ENCODE measurements at regions not wholly inside any gene's neighbourhood (a gene's known extent, or its start where the extent isn't known, plus 50 kb on each side); places are given as distances from the start of the nearest gene placed in this dataset.
"Not testable (repeated sequence)": the region's sequence is repeated elsewhere in the genome, so short reads cannot be mapped to it uniquely, and the experiment has no call there.

DNA sequence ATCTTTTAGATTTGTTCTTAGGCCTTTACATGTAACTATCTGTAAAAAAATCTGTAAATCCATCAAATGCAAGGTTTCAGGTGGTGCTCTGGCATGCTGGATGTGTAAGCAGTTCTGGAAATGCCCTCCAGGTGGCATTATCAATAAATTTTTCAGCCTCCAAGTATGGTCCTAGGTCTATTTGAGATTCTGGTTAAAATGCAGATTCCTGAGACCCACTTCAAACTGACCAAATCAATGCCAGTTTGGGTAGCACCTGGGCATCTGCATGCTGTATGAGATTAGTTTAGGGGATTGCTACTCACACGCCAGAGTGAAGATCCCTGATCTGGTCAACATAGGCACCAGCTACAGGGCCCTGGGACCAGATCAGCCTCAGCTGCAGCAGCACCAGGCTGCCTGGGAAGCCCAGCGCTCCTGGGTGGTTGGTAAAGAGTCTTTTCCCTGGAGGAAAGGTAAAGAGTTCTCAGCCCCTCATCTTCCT is 507.3 kb upstream of the CITED2 start:
- Histone ChIP-seq H2BK120ac (ENCODE audit: low read depth, low read length) (peak overlapping the region; percentile 88), H3K27me3 (ENCODE audit: insufficient read depth, low read length, poor library complexity) (no peaks in the 10 kb centered on the region), H3K27ac (ENCODE audit: low read depth, low read length) (peak overlapping the region; percentile 49), H3K36me3 (ENCODE audit: control insufficient read depth, insufficient read depth, low read length) (no peaks in the 10 kb centered on the region), H3K79me1 (ENCODE audit: low read length) (no peaks in the 10 kb centered on the region), H4K5ac (ENCODE audit: low read length) (no peak overlapping the region), H3K18ac (ENCODE audit: low read length) (peak overlapping the region; percentile 96), H2BK15ac (replicated peaks; ENCODE audit: low read depth) (peak overlapping the region; percentile 89), H4K8ac (ENCODE audit: low read depth, low read length) (no peak overlapping the region), H2AK5ac (ENCODE audit: low read length) (no peak overlapping the region), H3K4me3 (ENCODE audit: low read length) (no peak overlapping the region), H3K4me1 (ENCODE audit: control insufficient read depth, low read depth, low read length) (peaks cover 11% of the 10 kb centered on the region), H2BK5ac (ENCODE audit: low read length) (peak overlapping the region; percentile 44), H3K9ac (ENCODE audit: low read length) (peak overlapping the region; percentile 3), H3K23ac (ENCODE audit: low read length) (no peak overlapping the region), H3K4ac (ENCODE audit: low read depth, low read length) (no peak overlapping the region), H3K56ac (ENCODE audit: low read length) (peak overlapping the region; percentile 62), H3K79me2 (ENCODE audit: control insufficient read depth, insufficient read depth, low read length) (no peaks in the 10 kb centered on the region), H3K4me2 (ENCODE audit: low read length) (no peak overlapping the region)
- no CpG with 5 or more reads among the region's 2 CpGs for WGBS (ENCODE audit: extremely low coverage, insufficient coverage, low lambda C conversion rate)
- DNase-seq, result peak; percentile 83

DNA sequence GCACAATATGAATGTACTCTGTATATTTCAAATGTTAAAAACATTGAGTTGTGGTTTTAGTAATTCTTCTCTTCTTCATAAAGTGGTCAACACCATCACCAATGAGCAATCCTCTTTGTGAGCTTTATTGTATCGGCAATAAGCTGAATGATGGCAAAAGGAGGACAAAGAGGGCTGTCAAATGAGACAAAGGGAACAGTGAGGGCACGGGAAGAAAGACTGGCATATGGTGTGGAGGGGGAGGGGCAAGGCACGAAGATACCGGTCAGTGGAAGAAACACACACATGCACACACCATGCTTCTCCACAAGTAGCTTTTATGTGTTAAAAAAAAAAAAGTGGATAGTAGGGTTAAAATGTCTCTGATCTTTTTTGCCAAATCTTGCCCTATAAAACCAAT is 506.8 kb upstream of the CITED2 start:
- H4K8ac ChIP-seq (ENCODE audit: low read depth, low read length), result peak overlapping the region; percentile 78
- H3K4me1 ChIP-seq (ENCODE audit: control insufficient read depth, low read depth, low read length), result peaks cover 11% of the 10 kb centered on the region
- no peak overlapping the region for H2BK5ac ChIP-seq (ENCODE audit: low read length)
- H3K27me3 ChIP-seq (ENCODE audit: insufficient read depth, low read length, poor library complexity), result no peaks in the 10 kb centered on the region
- H3K56ac ChIP-seq (ENCODE audit: low read length), result no peak overlapping the region
- no peaks in the 10 kb centered on the region for H3K36me3 ChIP-seq (ENCODE audit: control insufficient read depth, insufficient read depth, low read length)
- no peaks in the 10 kb centered on the region for H3K79me2 ChIP-seq (ENCODE audit: control insufficient read depth, insufficient read depth, low read length)
- H3K18ac ChIP-seq (ENCODE audit: low read length), result no peak overlapping the region
- no peak overlapping the region for H3K4me3 ChIP-seq (ENCODE audit: low read length)
- H2BK120ac ChIP-seq (ENCODE audit: low read depth, low read length), result no peak overlapping the region
- H4K5ac ChIP-seq (ENCODE audit: low read length), result no peak overlapping the region
- H3K23ac ChIP-seq (ENCODE audit: low read length), result no peak overlapping the region
- no peak overlapping the region for H3K4me2 ChIP-seq (ENCODE audit: low read length)
- DNase-seq, result no peak
- no peaks in the 10 kb centered on the region for H3K79me1 ChIP-seq (ENCODE audit: low read length)
- H2AK5ac ChIP-seq (ENCODE audit: low read length), result no peak overlapping the region
- no peak overlapping the region for H3K4ac ChIP-seq (ENCODE audit: low read depth, low read length)
- WGBS (ENCODE audit: extremely low coverage, insufficient coverage, low lambda C conversion rate), result no CpG with 5 or more reads among the region's 4 CpGs
- no peak overlapping the region for H3K9ac ChIP-seq (ENCODE audit: low read length)
- H2BK15ac ChIP-seq (replicated peaks; ENCODE audit: low read depth), result no peak overlapping the region
- no peak overlapping the region for H3K27ac ChIP-seq (ENCODE audit: low read depth, low read length)

DNA sequence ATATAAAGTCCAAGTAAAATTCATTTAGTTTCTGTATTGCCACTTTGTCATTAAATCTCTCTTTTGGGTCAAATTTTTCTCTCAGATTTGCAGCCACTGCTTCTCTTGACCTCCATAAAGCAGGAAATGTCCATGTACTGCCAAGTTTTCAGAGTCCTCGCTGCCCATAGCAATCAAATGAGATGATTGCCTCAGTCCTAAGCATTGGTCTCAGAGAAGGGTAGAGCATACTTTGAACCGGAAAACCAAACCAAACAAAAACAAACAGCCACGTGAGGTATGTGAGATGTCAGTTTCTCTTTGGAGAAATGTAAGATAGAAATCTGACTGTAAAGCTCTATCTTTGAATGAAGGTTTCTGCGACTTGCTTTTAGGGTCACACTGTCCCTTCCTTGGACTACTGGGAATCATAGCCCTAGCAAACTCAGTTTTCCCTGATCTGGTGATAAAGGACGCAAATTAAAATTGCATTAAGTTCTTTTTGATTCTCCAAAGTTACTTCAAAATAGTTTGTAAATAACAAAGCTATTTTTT is 505.4 kb upstream of the CITED2 start:
- no peak overlapping the region for H3K27ac ChIP-seq (ENCODE audit: low read depth, low read length)
- no peak overlapping the region for H4K5ac ChIP-seq (ENCODE audit: low read length)
- no peak overlapping the region for H3K4me3 ChIP-seq (ENCODE audit: low read length)
- H4K8ac ChIP-seq (ENCODE audit: low read depth, low read length), result no peak overlapping the region
- H3K4ac ChIP-seq (ENCODE audit: low read depth, low read length), result no peak overlapping the region
- no peak overlapping the region for H3K9ac ChIP-seq (ENCODE audit: low read length)
- no peak for DNase-seq
- H3K4me2 ChIP-seq (ENCODE audit: low read length), result no peak overlapping the region
- H2AK5ac ChIP-seq (ENCODE audit: low read length), result no peak overlapping the region
- no peaks in the 10 kb centered on the region for H3K79me1 ChIP-seq (ENCODE audit: low read length)
- H3K4me1 ChIP-seq (ENCODE audit: control insufficient read depth, low read depth, low read length), result peaks cover 11% of the 10 kb centered on the region
- H3K18ac ChIP-seq (ENCODE audit: low read length), result no peak overlapping the region
- H3K23ac ChIP-seq (ENCODE audit: low read length), result no peak overlapping the region
- no peaks in the 10 kb centered on the region for H3K27me3 ChIP-seq (ENCODE audit: insufficient read depth, low read length, poor library complexity)
- no peak overlapping the region for H2BK5ac ChIP-seq (ENCODE audit: low read length)
- H2BK15ac ChIP-seq (replicated peaks; ENCODE audit: low read depth), result no peak overlapping the region
- no peaks in the 10 kb centered on the region for H3K79me2 ChIP-seq (ENCODE audit: control insufficient read depth, insufficient read depth, low read length)
- H3K56ac ChIP-seq (ENCODE audit: low read length), result no peak overlapping the region
- no peak overlapping the region for H2BK120ac ChIP-seq (ENCODE audit: low read depth, low read length)
- no peaks in the 10 kb centered on the region for H3K36me3 ChIP-seq (ENCODE audit: control insufficient read depth, insufficient read depth, low read length)
- WGBS (ENCODE audit: extremely low coverage, insufficient coverage, low lambda C conversion rate), result no CpG with 5 or more reads among the region's 5 CpGs

DNA sequence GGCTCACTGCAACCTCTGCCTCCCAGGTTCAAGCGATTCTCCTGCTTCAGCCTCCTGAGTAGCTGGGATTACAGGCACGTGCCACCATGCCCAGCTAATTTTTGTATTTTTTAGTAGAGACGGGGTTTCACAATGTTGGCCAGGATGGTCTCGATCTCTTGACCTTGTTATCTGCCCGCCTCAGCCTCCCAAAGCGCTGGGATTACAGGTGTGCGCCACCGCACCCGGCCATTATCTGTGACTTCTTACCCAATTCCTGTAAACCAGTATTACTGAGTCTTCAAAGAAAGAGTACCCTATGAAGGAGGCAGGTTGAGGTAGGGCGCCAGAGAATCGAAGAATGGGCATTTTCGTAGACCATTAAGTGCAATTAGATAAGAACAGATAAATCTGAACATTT is 504.8 kb upstream of the CITED2 start:
- not testable (repeated sequence) for H3K27me3 ChIP-seq (ENCODE audit: insufficient read depth, low read length, poor library complexity); H2BK120ac ChIP-seq (ENCODE audit: low read depth, low read length); H2BK15ac ChIP-seq (replicated peaks; ENCODE audit: low read depth); H3K4ac ChIP-seq (ENCODE audit: low read depth, low read length); H3K4me1 ChIP-seq (ENCODE audit: control insufficient read depth, low read depth, low read length); DNase-seq; H3K56ac ChIP-seq (ENCODE audit: low read length); H3K79me2 ChIP-seq (ENCODE audit: control insufficient read depth, insufficient read depth, low read length); H3K79me1 ChIP-seq (ENCODE audit: low read length); H4K8ac ChIP-seq (ENCODE audit: low read depth, low read length); H3K9ac ChIP-seq (ENCODE audit: low read length); H2BK5ac ChIP-seq (ENCODE audit: low read length); H3K27ac ChIP-seq (ENCODE audit: low read depth, low read length); H4K5ac ChIP-seq (ENCODE audit: low read length); H3K36me3 ChIP-seq (ENCODE audit: control insufficient read depth, insufficient read depth, low read length); H3K18ac ChIP-seq (ENCODE audit: low read length); H2AK5ac ChIP-seq (ENCODE audit: low read length); H3K4me3 ChIP-seq (ENCODE audit: low read length); H3K23ac ChIP-seq (ENCODE audit: low read length); H3K4me2 ChIP-seq (ENCODE audit: low read length)
- WGBS (ENCODE audit: extremely low coverage, insufficient coverage, low lambda C conversion rate), result no CpG with 5 or more reads among the region's 12 CpGs

DNA sequence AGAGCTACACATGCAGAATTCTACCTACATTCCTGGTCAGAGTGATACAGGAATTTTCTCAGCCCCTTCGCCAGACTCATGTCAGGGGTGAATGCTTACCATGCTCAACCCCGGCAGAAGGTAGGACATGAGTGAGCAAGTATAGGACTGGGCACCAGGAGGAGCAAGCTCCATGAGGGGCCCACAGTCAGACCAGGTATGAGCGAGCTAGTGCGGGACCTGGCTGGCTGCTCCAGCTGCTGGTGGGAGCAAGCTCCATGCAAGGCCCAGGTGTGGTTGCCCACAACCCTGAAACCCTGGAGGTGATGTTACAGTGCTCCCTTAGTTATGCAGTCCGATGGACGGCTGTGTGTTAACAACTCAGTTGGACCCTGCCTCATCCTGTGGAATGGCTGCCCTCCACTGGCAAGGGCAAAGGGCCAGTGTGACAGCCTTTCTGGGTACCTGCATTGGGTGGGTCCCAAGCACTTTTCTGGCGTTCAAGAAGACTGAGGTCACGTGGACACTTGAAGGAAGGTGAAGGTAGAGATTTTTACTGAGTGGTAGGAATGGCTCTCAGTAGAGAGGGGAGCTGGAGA is 503.5 kb upstream of the CITED2 start:
- Histone ChIP-seq H3K4me3 (ENCODE audit: low read length) (no peak overlapping the region), H3K4me1 (ENCODE audit: control insufficient read depth, low read depth, low read length) (peaks cover 4% of the 10 kb centered on the region), H4K8ac (ENCODE audit: low read depth, low read length) (no peak overlapping the region), H3K27me3 (ENCODE audit: insufficient read depth, low read length, poor library complexity) (no peaks in the 10 kb centered on the region), H3K27ac (ENCODE audit: low read depth, low read length) (no peak overlapping the region), H3K9ac (ENCODE audit: low read length) (no peak overlapping the region), H2BK5ac (ENCODE audit: low read length) (no peak overlapping the region), H3K56ac (ENCODE audit: low read length) (no peak overlapping the region), H2BK15ac (replicated peaks; ENCODE audit: low read depth) (no peak overlapping the region), H3K4me2 (ENCODE audit: low read length) (no peak overlapping the region), H3K18ac (ENCODE audit: low read length) (no peak overlapping the region), H3K4ac (ENCODE audit: low read depth, low read length) (no peak overlapping the region), H3K79me1 (ENCODE audit: low read length) (no peaks in the 10 kb centered on the region), H3K36me3 (ENCODE audit: control insufficient read depth, insufficient read depth, low read length) (no peaks in the 10 kb centered on the region), H2BK120ac (ENCODE audit: low read depth, low read length) (no peak overlapping the region), H3K23ac (ENCODE audit: low read length) (no peak overlapping the region), H2AK5ac (ENCODE audit: low read length) (no peak overlapping the region), H3K79me2 (ENCODE audit: control insufficient read depth, insufficient read depth, low read length) (no peaks in the 10 kb centered on the region), H4K5ac (ENCODE audit: low read length) (no peak overlapping the region)
- no peak for DNase-seq
- no CpG with 5 or more reads among the region's 8 CpGs for WGBS (ENCODE audit: extremely low coverage, insufficient coverage, low lambda C conversion rate)

DNA sequence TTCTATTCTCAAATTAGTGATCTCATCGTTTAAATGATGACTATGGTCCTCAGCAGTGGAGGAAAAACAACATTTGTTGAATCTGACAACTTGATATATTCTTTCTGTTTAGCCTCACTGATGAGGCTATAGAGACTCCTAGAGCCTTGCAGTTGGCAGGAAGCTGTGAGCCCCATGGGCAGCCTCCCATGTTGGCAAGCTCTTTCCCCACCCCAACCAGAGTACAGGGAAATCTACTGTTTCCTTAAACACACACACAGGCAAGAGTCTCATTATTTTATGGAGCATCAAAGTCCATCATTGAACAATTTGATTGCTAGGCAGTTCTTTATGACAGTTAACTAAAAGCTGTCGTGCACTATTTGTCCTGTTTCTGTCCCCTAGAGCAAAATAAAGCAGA is 498.2 kb upstream of the CITED2 start:
- no peaks in the 10 kb centered on the region for H3K79me2 ChIP-seq (ENCODE audit: control insufficient read depth, insufficient read depth, low read length)
- H2BK5ac ChIP-seq (ENCODE audit: low read length), result no peak overlapping the region
- H3K4ac ChIP-seq (ENCODE audit: low read depth, low read length), result no peak overlapping the region
- no peak overlapping the region for H3K4me2 ChIP-seq (ENCODE audit: low read length)
- H3K79me1 ChIP-seq (ENCODE audit: low read length), result no peaks in the 10 kb centered on the region
- H4K8ac ChIP-seq (ENCODE audit: low read depth, low read length), result no peak overlapping the region
- H3K27ac ChIP-seq (ENCODE audit: low read depth, low read length), result no peak overlapping the region
- H2BK15ac ChIP-seq (replicated peaks; ENCODE audit: low read depth), result no peak overlapping the region
- no CpG with 5 or more reads among the region's 2 CpGs for WGBS (ENCODE audit: extremely low coverage, insufficient coverage, low lambda C conversion rate)
- H3K4me3 ChIP-seq (ENCODE audit: low read length), result no peak overlapping the region
- no peak overlapping the region for H4K5ac ChIP-seq (ENCODE audit: low read length)
- no peaks in the 10 kb centered on the region for H3K4me1 ChIP-seq (ENCODE audit: control insufficient read depth, low read depth, low read length)
- H3K23ac ChIP-seq (ENCODE audit: low read length), result no peak overlapping the region
- no peak overlapping the region for H3K18ac ChIP-seq (ENCODE audit: low read length)
- H2AK5ac ChIP-seq (ENCODE audit: low read length), result no peak overlapping the region
- no peak overlapping the region for H2BK120ac ChIP-seq (ENCODE audit: low read depth, low read length)
- H3K9ac ChIP-seq (ENCODE audit: low read length), result no peak overlapping the region
- no peak overlapping the region for H3K56ac ChIP-seq (ENCODE audit: low read length)
- no peak for DNase-seq
- H3K27me3 ChIP-seq (ENCODE audit: insufficient read depth, low read length, poor library complexity), result no peaks in the 10 kb centered on the region
- H3K36me3 ChIP-seq (ENCODE audit: control insufficient read depth, insufficient read depth, low read length), result no peaks in the 10 kb centered on the region

All from mesendoderm (in vitro differentiated cells).